Gastrocnemius medialis (tissue), 4 donors: ENCODE measurements at regions not wholly inside any gene's neighbourhood (a gene's known extent, or its start where the extent isn't known, plus 50 kb on each side); places are given as distances from the start of the nearest gene placed in this dataset.

Experiments
- POLR2A ChIP-seq, 2 donors: fragments of 450-650 bp; IDR thresholded peaks; one replicate each; pipeline ENCODE4 v1.6.1; 2017; ENCODE audit warnings: antibody characterized with exemption in 2 of 2, mild to moderate bottlenecking in 2 of 2, moderate library complexity in 2 of 2
- TF ChIP-seq, protein P1 (sequence below), 5 experiments: fragments of 450-650 bp in 3 of 5; fragments of 200-600 bp in 2 of 5; sonication (generic) in 2 of 5; IDR thresholded peaks in 4 of 5; conservative IDR thresholded peaks in 1 of 5; 1 replicate in 4 of 5; 2 replicates in 1 of 5; pipeline ENCODE4 v1.5.1; 2016 to 2019; ENCODE audit warnings: antibody characterized with exemption in 5 of 5, mild to moderate bottlenecking in 3 of 5, moderate library complexity in 3 of 5

DNA sequence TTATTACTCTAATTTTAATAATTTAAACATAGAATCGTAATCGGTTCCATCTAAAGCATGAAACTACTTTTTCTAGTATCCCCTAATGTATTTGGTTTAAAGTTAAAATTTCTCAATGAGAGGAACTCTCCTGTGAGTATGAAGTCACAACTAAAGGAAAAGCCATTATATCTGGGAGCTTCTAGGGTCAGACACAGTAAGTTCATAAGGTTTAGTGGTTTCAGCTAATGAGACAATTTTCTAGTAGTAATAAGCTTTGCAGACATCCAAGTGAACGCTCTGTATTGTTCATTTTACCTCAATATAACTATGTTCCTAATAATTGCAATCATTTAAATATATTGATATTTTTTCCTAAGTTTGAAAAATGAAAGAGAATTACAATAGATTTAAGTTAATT, 364.4 kb upstream of the CDH9 start:
- TF ChIP-seq, protein P1, sequence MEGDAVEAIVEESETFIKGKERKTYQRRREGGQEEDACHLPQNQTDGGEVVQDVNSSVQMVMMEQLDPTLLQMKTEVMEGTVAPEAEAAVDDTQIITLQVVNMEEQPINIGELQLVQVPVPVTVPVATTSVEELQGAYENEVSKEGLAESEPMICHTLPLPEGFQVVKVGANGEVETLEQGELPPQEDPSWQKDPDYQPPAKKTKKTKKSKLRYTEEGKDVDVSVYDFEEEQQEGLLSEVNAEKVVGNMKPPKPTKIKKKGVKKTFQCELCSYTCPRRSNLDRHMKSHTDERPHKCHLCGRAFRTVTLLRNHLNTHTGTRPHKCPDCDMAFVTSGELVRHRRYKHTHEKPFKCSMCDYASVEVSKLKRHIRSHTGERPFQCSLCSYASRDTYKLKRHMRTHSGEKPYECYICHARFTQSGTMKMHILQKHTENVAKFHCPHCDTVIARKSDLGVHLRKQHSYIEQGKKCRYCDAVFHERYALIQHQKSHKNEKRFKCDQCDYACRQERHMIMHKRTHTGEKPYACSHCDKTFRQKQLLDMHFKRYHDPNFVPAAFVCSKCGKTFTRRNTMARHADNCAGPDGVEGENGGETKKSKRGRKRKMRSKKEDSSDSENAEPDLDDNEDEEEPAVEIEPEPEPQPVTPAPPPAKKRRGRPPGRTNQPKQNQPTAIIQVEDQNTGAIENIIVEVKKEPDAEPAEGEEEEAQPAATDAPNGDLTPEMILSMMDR (IDR thresholded peaks at IDR 0.05 in 4 of 5, conservative IDR thresholded peaks at IDR 0.05 in 1 of 5): no peak
- TF ChIP-seq POLR2A (IDR thresholded peaks at IDR 0.05): no peak
